ENCODE measurements at regions not wholly inside any gene's neighbourhood (a gene's known extent, or its start where the extent isn't known, plus 50 kb on each side); places are given as distances from the start of the nearest gene placed in this dataset.

DNA sequence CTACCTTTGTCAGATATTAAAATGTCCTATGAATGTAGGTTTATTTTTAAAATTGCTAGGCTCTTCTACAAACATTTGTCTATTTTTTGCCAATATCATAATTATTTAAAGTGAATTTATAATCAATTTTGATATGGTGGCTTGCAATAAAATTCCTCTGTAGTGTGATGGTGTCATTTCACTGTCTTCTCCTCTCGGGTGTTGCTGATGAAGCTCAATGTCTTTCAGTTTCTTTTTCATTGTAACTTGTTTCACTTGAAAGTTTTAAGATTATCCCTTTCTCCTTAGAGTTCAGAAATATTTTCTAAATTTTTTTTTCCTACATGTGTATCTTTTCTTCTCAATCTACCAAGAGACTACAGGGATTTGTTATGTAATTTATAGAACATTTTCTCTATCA lies 267.1 kb upstream of the EDNRB start:
- H3K27me3 ChIP-seq (ENCODE audit: insufficient read depth, low read length), result no peaks in the 10 kb centered on the region
- H3K27ac ChIP-seq (ENCODE audit: low read depth, low read length, poor library complexity, severe bottlenecking), result no peak overlapping the region
- H3K4me1 ChIP-seq (ENCODE audit: insufficient read depth, low read length, severe bottlenecking), result no peaks in the 10 kb centered on the region
- H3K4me3 ChIP-seq (ENCODE audit: low read depth, low read length, poor library complexity, severe bottlenecking), result no peak overlapping the region
- H3K79me2 ChIP-seq (ENCODE audit: insufficient read depth, low read length), result no peaks in the 10 kb centered on the region
- no peaks in the 10 kb centered on the region for H3F3A ChIP-seq (ENCODE audit: insufficient read depth, low read length)
- no peak overlapping the region for H3K9ac ChIP-seq (ENCODE audit: low read length)
- no peak overlapping the region for H2AFZ ChIP-seq (ENCODE audit: low read length)
- no peaks in the 10 kb centered on the region for H3K9me2 ChIP-seq (ENCODE audit: low read depth, low read length)
- H4K20me1 ChIP-seq (ENCODE audit: insufficient read depth, low read length), result no peaks in the 10 kb centered on the region
- H3K36me3 ChIP-seq (ENCODE audit: insufficient read depth, low read length), result no peaks in the 10 kb centered on the region
- H3K9me3 ChIP-seq (ENCODE audit: low read length), result no peaks in the 10 kb centered on the region
- no peak overlapping the region for H3K4me2 ChIP-seq (ENCODE audit: low read length)
- TF ChIP-seq, protein P1, sequence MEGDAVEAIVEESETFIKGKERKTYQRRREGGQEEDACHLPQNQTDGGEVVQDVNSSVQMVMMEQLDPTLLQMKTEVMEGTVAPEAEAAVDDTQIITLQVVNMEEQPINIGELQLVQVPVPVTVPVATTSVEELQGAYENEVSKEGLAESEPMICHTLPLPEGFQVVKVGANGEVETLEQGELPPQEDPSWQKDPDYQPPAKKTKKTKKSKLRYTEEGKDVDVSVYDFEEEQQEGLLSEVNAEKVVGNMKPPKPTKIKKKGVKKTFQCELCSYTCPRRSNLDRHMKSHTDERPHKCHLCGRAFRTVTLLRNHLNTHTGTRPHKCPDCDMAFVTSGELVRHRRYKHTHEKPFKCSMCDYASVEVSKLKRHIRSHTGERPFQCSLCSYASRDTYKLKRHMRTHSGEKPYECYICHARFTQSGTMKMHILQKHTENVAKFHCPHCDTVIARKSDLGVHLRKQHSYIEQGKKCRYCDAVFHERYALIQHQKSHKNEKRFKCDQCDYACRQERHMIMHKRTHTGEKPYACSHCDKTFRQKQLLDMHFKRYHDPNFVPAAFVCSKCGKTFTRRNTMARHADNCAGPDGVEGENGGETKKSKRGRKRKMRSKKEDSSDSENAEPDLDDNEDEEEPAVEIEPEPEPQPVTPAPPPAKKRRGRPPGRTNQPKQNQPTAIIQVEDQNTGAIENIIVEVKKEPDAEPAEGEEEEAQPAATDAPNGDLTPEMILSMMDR (IDR thresholded peaks at IDR 0.05; ENCODE audit: low read length), result no peak
- no peak for TF ChIP-seq EZH2 (IDR thresholded peaks at IDR 0.05; ENCODE audit: borderline replicate concordance, low read length)

GRCh38 chr13:78183732-78184131 lies 265.1 kb upstream of the EDNRB start:
- no peak overlapping the region for H3K4me2 ChIP-seq (ENCODE audit: low read length)
- H3K9ac ChIP-seq (ENCODE audit: low read length), result no peak overlapping the region
- H3K4me3 ChIP-seq (ENCODE audit: low read depth, low read length, poor library complexity, severe bottlenecking), result no peak overlapping the region
- H4K20me1 ChIP-seq (ENCODE audit: insufficient read depth, low read length), result no peaks in the 10 kb centered on the region
- H3K4me1 ChIP-seq (ENCODE audit: insufficient read depth, low read length, severe bottlenecking), result no peaks in the 10 kb centered on the region
- TF ChIP-seq, protein P1 (IDR thresholded peaks at IDR 0.05; ENCODE audit: low read length), result no peak
- no peak for TF ChIP-seq EZH2 (IDR thresholded peaks at IDR 0.05; ENCODE audit: borderline replicate concordance, low read length)
- H3F3A ChIP-seq (ENCODE audit: insufficient read depth, low read length), result no peaks in the 10 kb centered on the region
- no peaks in the 10 kb centered on the region for H3K9me2 ChIP-seq (ENCODE audit: low read depth, low read length)
- no peaks in the 10 kb centered on the region for H3K9me3 ChIP-seq (ENCODE audit: low read length)
- no peak overlapping the region for H3K27ac ChIP-seq (ENCODE audit: low read depth, low read length, poor library complexity, severe bottlenecking)
- no peaks in the 10 kb centered on the region for H3K36me3 ChIP-seq (ENCODE audit: insufficient read depth, low read length)
- no peaks in the 10 kb centered on the region for H3K79me2 ChIP-seq (ENCODE audit: insufficient read depth, low read length)
- H2AFZ ChIP-seq (ENCODE audit: low read length), result no peak overlapping the region
- H3K27me3 ChIP-seq (ENCODE audit: insufficient read depth, low read length), result no peaks in the 10 kb centered on the region

DNA sequence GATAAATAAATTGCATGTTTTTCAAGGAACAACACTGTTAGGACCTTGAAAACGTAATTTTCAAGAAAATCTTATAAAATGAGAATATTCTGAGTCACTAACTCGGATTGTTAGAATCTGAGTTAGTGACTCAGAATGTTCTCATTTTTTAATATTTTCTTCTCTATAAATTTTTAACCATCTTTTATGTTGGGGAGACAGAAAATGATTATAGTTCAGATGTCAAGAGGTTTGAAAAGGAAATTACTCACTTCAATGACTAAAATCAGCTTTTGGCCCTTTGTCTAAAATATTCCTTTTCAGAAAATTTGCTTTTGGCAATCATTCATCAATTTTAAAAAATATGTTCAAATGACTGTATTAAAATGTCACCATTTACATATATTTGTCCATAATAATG lies 264.2 kb upstream of the EDNRB start:
- Histone ChIP-seq H3K9me3 (ENCODE audit: low read length) (no peaks in the 10 kb centered on the region), H3K9me2 (ENCODE audit: low read depth, low read length) (no peaks in the 10 kb centered on the region), H3K27ac (ENCODE audit: low read depth, low read length, poor library complexity, severe bottlenecking) (no peak overlapping the region), H3K4me3 (ENCODE audit: low read depth, low read length, poor library complexity, severe bottlenecking) (no peak overlapping the region), H3K9ac (ENCODE audit: low read length) (no peak overlapping the region), H2AFZ (ENCODE audit: low read length) (no peak overlapping the region), H3K4me1 (ENCODE audit: insufficient read depth, low read length, severe bottlenecking) (no peaks in the 10 kb centered on the region), H3K36me3 (ENCODE audit: insufficient read depth, low read length) (no peaks in the 10 kb centered on the region), H3F3A (ENCODE audit: insufficient read depth, low read length) (no peaks in the 10 kb centered on the region), H3K27me3 (ENCODE audit: insufficient read depth, low read length) (no peaks in the 10 kb centered on the region), H3K79me2 (ENCODE audit: insufficient read depth, low read length) (no peaks in the 10 kb centered on the region), H3K4me2 (ENCODE audit: low read length) (no peak overlapping the region), H4K20me1 (ENCODE audit: insufficient read depth, low read length) (no peaks in the 10 kb centered on the region)
- TF ChIP-seq EZH2 (IDR thresholded peaks at IDR 0.05; ENCODE audit: borderline replicate concordance, low read length), result no peak
- TF ChIP-seq, protein P1 (IDR thresholded peaks at IDR 0.05; ENCODE audit: low read length), result no peak

All from OCI-LY1 (cell line).